ENCODE measurements at regions not wholly inside any gene's neighbourhood (a gene's known extent, or its start where the extent isn't known, plus 50 kb on each side); places are given as distances from the start of the nearest gene placed in this dataset.

DNA sequence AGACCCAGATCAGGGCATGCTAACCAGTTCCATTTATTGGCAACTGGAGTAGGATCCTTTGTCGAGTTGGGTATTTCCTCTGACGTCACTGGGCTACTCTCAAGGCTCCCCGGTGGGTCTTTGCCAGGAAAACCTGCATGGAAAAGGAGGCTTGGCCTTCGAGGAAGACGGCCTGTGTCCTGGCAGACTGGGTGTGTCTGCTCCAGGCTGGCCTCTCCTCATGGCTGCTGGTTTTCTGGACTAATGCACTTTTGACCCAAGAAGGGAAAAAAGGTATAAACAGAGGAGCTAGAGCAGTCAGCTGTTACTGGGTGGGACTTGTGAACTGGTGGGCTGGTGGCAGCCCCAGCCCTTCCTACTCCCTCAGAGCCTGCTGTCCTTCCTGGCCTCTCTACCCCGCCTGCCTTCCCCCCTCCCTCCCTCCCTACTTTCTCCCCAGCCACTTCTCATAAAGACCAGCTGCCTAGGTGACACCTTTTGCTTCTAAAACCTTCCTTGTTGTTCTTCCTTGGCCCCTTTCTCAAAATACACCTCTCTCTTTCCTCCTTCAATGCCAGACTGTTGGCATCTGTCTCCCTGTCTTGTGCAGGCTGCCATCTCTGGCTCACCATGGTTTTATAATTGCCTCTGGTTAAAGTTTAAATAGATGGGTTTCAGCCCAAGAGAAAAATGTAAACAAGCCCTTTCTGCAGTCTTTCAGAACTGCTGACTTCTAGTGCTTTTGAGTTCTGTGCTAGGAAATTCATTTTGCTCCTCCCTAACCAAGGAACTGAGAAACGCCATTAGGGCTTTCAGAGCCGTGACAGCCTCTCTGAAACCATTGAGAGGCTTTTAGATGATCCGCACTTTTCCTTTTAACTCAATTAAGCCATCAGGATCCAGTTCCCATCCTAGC is 101.8 kb upstream of the MKLN1 start:
- DNase-seq (ENCODE audit: low spot score), result peak; percentile 78

GRCh38 chr7:131226514-131226865 is 101.2 kb upstream of the MKLN1 start:
- no peak for DNase-seq (ENCODE audit: low spot score)

DNA sequence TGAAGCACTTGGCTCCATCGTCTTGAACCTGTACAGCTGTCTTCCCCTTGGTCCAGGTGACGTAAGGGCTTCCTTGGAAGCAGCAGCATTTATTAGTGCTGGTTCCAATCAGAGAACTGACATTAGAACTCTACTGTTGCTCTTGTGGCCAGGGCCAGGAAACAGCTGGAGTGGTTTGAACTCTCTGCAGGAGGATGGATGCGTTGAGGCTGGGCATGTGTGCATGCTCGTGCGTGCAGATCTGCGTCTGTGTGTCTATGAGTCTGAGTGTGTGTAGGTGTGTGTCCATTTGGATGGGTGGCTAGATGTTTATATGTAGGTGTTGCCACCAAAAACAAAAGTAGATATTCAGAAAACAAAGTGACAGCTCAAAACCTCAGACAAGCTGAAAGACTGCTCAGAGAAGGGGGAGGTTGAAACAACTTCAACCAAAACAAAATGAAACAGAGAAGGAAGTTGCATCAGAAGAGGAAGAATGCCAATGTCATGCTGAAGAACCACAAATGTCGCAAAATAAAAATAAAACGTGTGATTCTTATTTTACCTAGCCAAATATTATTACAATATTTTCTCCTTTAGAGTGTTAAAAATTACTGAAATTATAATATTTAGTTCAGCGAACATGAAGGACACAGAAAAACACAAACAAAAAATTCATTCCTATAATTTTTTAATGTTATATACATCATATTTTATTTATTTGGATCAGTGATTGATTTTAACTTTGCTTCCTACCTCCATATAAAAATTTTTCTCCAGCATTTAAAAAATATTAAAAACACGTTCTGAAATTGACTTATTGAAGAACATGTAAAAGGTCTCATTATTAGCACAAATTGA is 96.1 kb upstream of the MKLN1 start:
- peak; percentile 57 for DNase-seq (ENCODE audit: low spot score)

DNA sequence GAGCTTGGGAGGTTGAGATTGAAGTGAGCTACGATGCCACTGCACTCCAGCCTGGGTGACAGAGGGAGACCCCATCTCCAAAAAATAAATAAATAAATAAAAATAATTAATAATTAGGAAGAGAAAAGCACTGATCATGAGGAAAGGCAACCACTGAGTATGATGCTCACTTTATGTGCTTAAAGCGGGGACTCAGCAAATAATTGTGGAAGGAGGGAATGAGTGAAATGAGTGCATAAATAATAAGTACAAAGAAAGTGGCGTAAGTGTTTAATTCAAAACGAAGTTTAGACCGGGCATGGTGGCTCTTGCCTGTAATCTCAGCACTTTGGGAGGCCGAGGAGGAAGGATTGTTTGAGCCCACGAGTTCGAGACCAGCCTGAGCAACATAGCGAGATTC is 94.9 kb upstream of the MKLN1 start:
- no peak for DNase-seq (ENCODE audit: low spot score)

DNA sequence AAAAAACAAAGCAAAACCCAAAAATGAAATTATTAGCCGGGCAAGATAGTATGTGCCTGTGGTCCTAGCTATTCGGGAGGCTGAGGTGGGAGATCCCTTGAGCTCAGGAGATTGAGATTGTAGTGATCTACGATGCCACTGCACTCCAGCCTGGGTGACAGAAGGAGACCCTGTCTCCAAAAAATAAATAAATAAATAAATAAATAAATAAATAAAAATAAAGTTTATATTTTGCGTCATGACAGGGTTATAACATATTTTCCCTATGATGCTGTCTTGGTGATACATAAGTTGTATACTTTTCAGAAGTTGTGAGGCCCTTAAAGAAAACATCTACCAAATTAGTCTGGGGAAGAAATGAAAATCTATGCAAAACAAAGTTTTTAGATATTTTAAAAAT is 94.5 kb upstream of the MKLN1 start:
- no peak for DNase-seq (ENCODE audit: low spot score)

- no peak for DNase-seq (ENCODE audit: low spot score)
These were observed 92.8 kb upstream of the MKLN1 start for GRCh38 chr7:131234719-131235488.

DNA sequence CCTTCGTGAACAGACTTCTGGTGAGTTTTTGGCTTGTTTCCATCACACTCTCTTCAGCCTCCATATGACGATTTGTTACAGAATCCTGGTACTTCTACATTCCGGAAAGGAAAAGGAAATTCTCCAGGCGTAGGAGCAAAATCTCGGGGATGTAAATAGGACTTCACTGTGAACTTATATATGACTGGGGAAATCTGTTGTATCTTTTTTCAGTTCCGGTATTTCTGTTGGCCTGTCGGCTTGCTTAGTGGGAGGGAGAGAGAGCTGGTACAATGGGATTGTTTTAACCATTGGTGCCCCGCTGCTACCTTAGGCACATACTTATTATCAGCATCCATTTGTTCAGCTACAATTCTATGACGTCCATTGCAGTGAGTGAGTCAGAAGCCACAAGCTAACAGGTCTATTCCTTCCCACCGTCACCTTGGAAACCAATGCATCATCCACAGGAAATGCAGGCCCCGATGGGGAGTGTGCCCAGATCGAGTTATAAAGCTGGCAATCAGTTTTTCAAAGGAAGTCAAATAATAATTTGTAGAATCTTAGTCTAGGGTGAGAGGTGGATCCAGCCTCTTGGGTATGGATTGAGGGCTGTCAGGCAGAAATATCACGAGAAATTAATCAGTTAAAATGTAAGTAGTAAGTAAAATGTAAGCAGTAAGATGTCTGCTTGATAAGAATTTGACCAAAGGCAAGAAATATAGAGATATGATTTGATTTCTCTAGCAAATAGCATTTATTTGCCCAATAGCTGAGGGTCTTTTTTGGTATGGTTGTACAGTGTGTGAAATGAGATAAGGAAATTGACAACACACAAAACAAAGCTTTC is 92.0 kb upstream of the MKLN1 start:
- peak; percentile 35 for DNase-seq (ENCODE audit: low spot score)

DNA sequence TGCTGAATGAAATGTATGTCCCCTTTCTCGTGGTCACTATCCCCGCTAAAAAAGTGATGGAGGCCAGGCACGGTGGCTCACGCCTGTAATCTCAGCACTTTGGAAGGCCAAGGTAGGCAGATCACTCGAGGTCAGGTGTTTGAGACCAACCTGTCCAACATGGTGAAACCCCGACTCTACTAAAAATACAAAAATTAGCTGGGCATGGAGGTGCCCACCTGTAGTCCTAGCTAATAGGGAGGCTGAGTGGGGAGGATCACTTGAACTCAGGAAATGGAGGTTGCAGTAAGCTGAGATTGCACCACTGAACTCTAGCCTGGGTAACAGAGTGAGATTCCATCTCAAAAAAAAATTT is 91.4 kb upstream of the MKLN1 start:
- no peak for DNase-seq (ENCODE audit: low spot score)

- DNase-seq (ENCODE audit: low spot score), result no peak
These were observed 89.2 kb upstream of the MKLN1 start for GRCh38 chr7:131238347-131238931.

- DNase-seq (ENCODE audit: low spot score), result no peak
These were observed 86.3 kb upstream of the MKLN1 start for GRCh38 chr7:131241386-131241785.

DNA sequence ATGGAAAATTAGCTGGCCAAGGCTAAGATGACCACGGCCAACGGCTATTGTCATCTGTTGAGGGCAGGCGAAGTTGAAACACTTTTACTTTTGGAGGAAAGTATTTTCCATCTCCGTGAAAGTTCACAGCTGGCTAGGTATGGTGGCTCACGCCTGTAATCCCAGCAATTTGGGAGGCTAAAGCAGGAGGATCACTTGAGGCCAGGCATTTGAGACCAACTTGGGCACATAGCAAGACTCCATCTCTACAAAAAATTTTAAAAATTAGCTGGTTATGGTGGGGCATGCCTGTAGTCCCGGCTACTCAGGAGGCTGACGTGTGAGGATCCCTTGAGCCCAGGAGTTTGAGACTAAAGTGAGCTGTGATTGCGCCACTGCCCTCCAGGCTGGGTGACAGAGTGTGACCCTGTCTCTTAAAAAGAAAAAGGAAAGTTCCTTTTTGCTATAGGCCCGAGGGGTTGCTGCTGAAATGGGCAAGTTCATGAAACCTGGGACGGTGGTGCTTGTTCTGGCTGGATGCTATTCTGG is 85.5 kb upstream of the MKLN1 start:
- DNase-seq (ENCODE audit: low spot score), result no peak

GRCh38 chr7:131244259-131244852 is 83.3 kb upstream of the MKLN1 start:
- no peak for DNase-seq (ENCODE audit: low spot score)

DNA sequence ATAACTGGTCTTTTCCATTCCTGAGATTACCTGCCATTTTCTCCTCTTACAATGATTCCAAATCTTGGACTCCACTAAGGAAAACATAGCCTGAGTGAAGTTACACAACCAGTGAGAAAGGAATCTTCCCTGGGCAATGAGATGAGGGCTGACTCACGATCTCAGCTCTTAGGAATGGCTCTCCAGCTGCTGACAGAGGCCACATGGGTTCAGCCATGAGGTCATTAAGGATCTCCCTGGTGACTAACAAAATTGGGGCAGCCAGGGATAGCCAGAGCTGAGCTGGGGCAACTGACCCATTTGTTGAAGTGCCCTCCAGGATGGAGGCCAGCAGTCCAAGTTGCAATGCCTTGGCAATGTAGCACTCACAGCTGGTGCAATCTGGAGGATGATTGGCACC is 78.7 kb upstream of the MKLN1 start:
- peak; percentile 46 for DNase-seq (ENCODE audit: low spot score)

DNA sequence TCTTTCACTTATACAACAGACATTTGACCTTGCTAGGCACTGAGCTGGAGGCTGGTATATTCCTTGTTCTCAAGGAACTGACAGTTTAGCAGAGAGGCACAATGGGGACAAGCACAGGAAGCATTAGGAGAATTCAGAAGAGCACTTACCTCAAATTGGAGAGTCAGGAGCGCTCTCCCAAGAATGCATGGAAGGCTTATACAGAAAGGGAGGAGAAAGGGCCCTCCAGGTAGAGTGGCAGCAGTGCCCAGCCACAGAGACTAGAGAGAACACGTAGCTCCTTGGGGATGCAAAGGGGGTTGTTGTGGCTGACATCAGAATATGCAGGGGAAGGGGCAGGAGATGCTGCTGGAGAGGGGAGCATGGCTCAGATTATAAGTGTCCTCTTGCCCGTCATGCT is 78.2 kb upstream of the MKLN1 start:
- no peak for DNase-seq (ENCODE audit: low spot score)

DNA sequence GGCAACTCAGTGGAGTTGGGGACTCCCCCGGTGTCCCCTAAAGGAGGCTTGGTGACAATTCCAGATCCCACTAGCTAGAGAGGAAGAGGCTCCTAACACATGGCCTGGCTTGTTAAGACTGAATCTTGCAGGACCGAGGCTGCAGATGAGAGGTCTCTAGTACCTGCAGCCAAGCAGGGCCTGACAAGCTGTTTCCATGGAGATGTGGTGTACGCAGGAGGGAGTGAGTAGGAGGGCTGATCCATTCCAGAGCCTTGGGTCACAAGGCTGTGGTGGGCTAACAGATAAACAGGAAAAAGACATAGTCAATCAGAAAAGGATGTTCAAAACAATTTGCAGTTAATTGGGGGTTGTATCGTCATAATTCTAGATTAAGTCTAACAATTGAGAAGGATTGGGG is 77.3 kb upstream of the MKLN1 start:
- DNase-seq (ENCODE audit: low spot score), result no peak

DNA sequence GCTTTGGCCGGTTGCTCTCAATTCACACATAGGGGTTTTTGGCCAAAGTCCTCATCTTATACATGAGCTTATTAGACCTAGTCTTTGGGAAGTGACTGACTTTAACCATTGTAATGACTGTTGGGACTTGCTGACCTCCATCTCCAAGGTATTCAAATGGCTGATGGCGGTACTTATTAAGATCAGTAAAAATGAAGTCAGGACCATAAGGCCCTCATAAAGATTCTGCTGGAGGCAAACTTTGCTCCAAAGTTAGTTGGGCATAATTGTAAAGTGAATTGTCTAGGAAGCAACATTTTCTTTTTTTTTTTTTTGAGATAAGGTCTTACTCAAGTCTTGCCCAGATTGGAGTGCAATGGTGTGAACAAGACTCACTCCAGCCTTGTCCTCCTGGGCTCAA is 76.3 kb upstream of the MKLN1 start:
- no peak for DNase-seq (ENCODE audit: low spot score)

GRCh38 chr7:131252976-131253375 is 74.7 kb upstream of the MKLN1 start:
- no peak for DNase-seq (ENCODE audit: low spot score)

GRCh38 chr7:131254211-131254610 is 73.5 kb upstream of the MKLN1 start:
- no peak for DNase-seq (ENCODE audit: low spot score)

DNA sequence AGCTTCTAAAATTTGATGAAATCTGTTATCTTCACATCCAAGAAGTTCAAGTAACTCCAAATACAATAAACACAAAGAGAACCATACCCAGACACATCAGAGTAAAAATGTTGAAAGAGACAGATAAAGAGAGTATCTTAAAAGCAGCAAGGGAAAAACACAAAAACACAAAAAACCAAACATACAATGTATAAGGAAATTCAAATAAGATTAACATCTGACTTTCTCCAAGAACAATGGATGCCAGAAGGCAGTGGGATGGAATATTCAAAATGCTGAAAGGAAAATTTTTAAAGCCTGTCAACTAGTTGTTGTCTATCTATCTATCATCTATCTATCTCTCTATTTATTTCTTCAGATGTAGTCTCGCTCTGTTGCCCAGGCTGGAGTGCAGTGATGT is 72.4 kb upstream of the MKLN1 start:
- no peak for DNase-seq (ENCODE audit: low spot score)

DNA sequence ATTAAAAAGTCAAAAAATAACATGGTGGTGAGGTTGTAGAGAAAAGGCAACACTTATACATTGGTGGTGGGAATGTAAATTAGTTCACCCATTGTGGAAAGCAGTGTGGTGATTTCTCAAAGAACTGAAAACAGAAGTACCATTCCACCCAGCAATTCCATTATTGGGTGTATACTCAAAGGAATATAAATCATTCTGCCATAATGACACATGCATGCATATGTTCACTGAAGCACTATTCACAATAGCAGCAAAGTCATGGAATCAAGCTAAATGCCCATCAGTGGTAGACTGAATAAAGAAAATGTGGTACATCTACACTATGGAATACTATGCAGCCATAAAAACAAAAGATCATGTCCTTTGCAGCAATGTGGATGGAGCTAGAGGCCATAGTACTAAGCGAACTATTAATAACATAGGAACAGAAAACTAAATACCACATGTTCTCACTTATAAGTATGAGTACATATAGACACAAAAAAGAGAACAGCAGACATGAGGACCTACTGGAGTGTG is 66.1 kb upstream of the MKLN1 start:
- no peak for DNase-seq (ENCODE audit: low spot score)

Data from mucosa of gallbladder (tissue), 1 donor.